ENCODE measurements at regions not wholly inside any gene's neighbourhood (a gene's known extent, or its start where the extent isn't known, plus 50 kb on each side); places are given as distances from the start of the nearest gene placed in this dataset.

DNA sequence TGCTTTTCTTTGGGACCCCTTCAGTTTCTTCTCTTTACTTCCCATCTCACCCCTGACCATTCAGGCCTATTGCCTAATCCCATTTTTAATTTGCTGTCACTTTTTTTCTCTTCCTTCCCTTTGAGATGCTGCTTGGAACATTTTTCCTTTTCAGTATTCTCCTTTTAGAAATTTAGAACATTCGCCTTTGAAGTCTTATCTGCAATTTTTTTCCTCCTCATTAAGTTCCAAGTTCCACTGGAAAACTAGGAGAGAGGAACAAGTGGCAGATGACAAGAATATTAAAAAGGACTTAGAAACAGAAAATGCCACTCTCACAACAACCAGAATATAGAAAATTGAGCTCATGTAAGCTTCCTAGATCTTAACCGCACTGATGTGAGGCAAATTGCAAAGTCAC lies 126.6 kb downstream of the PSMG1 start:
- Histone ChIP-seq H3K9ac (ENCODE audit: extremely low read depth, insufficient read length, low read length) (no peak overlapping the region), H2BK5ac (ENCODE audit: insufficient read length, low read length) (no peak overlapping the region), H2AK5ac (ENCODE audit: insufficient read length, low read length) (no peak overlapping the region), H3K4me1 (ENCODE audit: insufficient read depth, low read length) (no peaks in the 10 kb centered on the region), H3K79me2 (ENCODE audit: insufficient read depth, low read length) (no peaks in the 10 kb centered on the region), H2BK20ac (ENCODE audit: low read depth, low read length, poor library complexity, severe bottlenecking) (no peak overlapping the region), H3K23me2 (ENCODE audit: insufficient read length, low read depth, low read length, poor library complexity, severe bottlenecking) (no peaks in the 10 kb centered on the region), H3K23ac (ENCODE audit: insufficient read length, low read depth, low read length) (no peak overlapping the region), H3K56ac (ENCODE audit: insufficient read length, low read depth, low read length) (no peak overlapping the region), H2BK120ac (ENCODE audit: low read depth, low read length, poor library complexity, severe bottlenecking) (no peak overlapping the region), H3T11ph (ENCODE audit: low read length) (no peak overlapping the region), H2AFZ (ENCODE audit: low read length) (no peak overlapping the region), H3K14ac (ENCODE audit: insufficient read depth, low read length) (no peak overlapping the region), H2BK12ac (ENCODE audit: insufficient read length, low read depth, low read length) (no peak overlapping the region), H4K5ac (ENCODE audit: insufficient read length, low read depth, low read length) (no peak overlapping the region), H2BK15ac (ENCODE audit: low read depth, low read length) (no peak overlapping the region), H3K4me2 (ENCODE audit: insufficient read depth, insufficient read length, low read length) (no peak overlapping the region), H4K8ac (replicated peaks; ENCODE audit: insufficient read length, low read depth, low read length) (no peak overlapping the region), H3K27me3 (ENCODE audit: insufficient read depth, low read length) (no peaks in the 10 kb centered on the region), H3K9me3 (ENCODE audit: control insufficient read depth, low read depth, low read length) (no peaks in the 10 kb centered on the region), H3K18ac (ENCODE audit: insufficient read length, low read depth, low read length) (no peak overlapping the region), H3K79me1 (ENCODE audit: insufficient read depth, low read depth, low read length, poor library complexity, severe bottlenecking) (no peaks in the 10 kb centered on the region), H4K91ac (ENCODE audit: insufficient read length, low read depth, low read length) (no peak overlapping the region), H3K27ac (ENCODE audit: insufficient read length, low read depth, low read length) (no peak overlapping the region), H3K4ac (ENCODE audit: low read depth, low read length) (no peak overlapping the region), H4K20me1 (ENCODE audit: control insufficient read depth, insufficient read depth, insufficient read length) (no peaks in the 10 kb centered on the region)
- no CpG with 5 or more reads among the region's 2 CpGs for WGBS (ENCODE audit: extremely low coverage, insufficient read length, low lambda C conversion rate)
- Mint-ChIP-seq H3K9me3 (no peaks in the 10 kb centered on the region), H3K27me3 (ENCODE audit: low read depth) (peaks cover 2% of the 10 kb centered on the region; the same call in 1 of the 2 replicates), H3K36me3 (ENCODE audit: insufficient read depth in 1 of 3, low read depth in 3 of 3) (no peaks in the 10 kb centered on the region), H3K4me3 (no peak overlapping the region), H3K4me1 (peaks cover 7 to 8% of the 10 kb centered on the region in 2 experiments; a peak in 3 of 4 replicates), H3K27ac (no peak overlapping the region)
- no peak for DNase-seq
- TF ChIP-seq, protein P1, sequence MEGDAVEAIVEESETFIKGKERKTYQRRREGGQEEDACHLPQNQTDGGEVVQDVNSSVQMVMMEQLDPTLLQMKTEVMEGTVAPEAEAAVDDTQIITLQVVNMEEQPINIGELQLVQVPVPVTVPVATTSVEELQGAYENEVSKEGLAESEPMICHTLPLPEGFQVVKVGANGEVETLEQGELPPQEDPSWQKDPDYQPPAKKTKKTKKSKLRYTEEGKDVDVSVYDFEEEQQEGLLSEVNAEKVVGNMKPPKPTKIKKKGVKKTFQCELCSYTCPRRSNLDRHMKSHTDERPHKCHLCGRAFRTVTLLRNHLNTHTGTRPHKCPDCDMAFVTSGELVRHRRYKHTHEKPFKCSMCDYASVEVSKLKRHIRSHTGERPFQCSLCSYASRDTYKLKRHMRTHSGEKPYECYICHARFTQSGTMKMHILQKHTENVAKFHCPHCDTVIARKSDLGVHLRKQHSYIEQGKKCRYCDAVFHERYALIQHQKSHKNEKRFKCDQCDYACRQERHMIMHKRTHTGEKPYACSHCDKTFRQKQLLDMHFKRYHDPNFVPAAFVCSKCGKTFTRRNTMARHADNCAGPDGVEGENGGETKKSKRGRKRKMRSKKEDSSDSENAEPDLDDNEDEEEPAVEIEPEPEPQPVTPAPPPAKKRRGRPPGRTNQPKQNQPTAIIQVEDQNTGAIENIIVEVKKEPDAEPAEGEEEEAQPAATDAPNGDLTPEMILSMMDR (conservative IDR thresholded peaks at IDR 0.05) = no peak
